LNCaP clone FGC (cell line): ENCODE measurements at regions not wholly inside any gene's neighbourhood (a gene's known extent, or its start where the extent isn't known, plus 50 kb on each side); places are given as distances from the start of the nearest gene placed in this dataset.

ENCODE experiments used
- DNase-seq: peaks from one replicate; pipeline ENCODE4 v3.0.0-alpha.2; 2011; ENCODE audit warnings: low read depth
- H3K4me3 ChIP-seq: 2 replicates; pipeline ENCODE4 v1.5.1; 2011; ENCODE audit warnings: mild to moderate bottlenecking, low read depth, low read length, control low read depth
- CTCF ChIP-seq: IDR thresholded peaks from 2 replicates; pipeline ENCODE4 v1.5.1; 2012; ENCODE audit warnings: mild to moderate bottlenecking; ENCODE audit not compliant: control insufficient read depth, insufficient read depth; ENCODE audit errors: extremely low read depth

- no peak overlapping the region for H3K4me3 ChIP-seq
- TF ChIP-seq CTCF, result no peak
- no peak for DNase-seq
Observed at GRCh38 chrX:10773318-10773717, 152.9 kb upstream of the MID1 start.

GRCh38 chrX:10781847-10782530 lies 161.6 kb upstream of the MID1 start:
- no peak overlapping the region for H3K4me3 ChIP-seq
- DNase-seq, result no peak
- TF ChIP-seq CTCF, result no peak

- no peak overlapping the region for H3K4me3 ChIP-seq
- DNase-seq, result no peak
- no peak for TF ChIP-seq CTCF
Observed at GRCh38 chrX:10783451-10783995, 163.1 kb upstream of the MID1 start.

GRCh38 chrX:10787264-10787663 lies 166.9 kb upstream of the MID1 start:
- DNase-seq, result no peak
- H3K4me3 ChIP-seq, result no peak overlapping the region
- no peak for TF ChIP-seq CTCF

GRCh38 chrX:10794203-10794630 lies 173.8 kb upstream of the MID1 start:
- TF ChIP-seq CTCF, result no peak
- no peak overlapping the region for H3K4me3 ChIP-seq
- DNase-seq, result no peak

GRCh38 chrX:10795721-10796120 lies 175.3 kb upstream of the MID1 start:
- H3K4me3 ChIP-seq, result no peak overlapping the region
- no peak for TF ChIP-seq CTCF
- DNase-seq, result peak; percentile 72

GRCh38 chrX:10797466-10797865 lies 177.1 kb upstream of the MID1 start:
- no peak overlapping the region for H3K4me3 ChIP-seq
- peak; percentile 11 for DNase-seq
- no peak for TF ChIP-seq CTCF
